SK-N-SH (cell line): ENCODE measurements at regions not wholly inside any gene's neighbourhood (a gene's known extent, or its start where the extent isn't known, plus 50 kb on each side); places are given as distances from the start of the nearest gene placed in this dataset.

Experiments
- CTCF ChIA-PET: fragments of 300-600, 350-600 bp; formaldehyde crosslinking; extraction: SDS; loops from one replicate; lab custom pipeline; 2021; lab: Yijun Ruan, JAX
- POLR2A ChIA-PET: fragments of 350-600 bp; sonication (Branson Sonifier 250); formaldehyde crosslinking; extraction: SDS; loops from one replicate; lab custom pipeline; 2020; ENCODE audit warnings: antibody characterized with exemption, inconsistent platforms; lab: Yijun Ruan, JAX
- DNase-seq: peaks from one replicate; pipeline ENCODE4 v3.0.0; 2012
- H2AFZ ChIP-seq: fragments of 200-600 bp; sonication (generic); 2 replicates; pipeline ENCODE4 v1.8.1; 2016; ENCODE audit warnings: antibody characterized with exemption, mild to moderate bottlenecking, low read depth
- H3F3A ChIP-seq: fragments of 200-600 bp; sonication (generic); replicated peaks from 2 replicates; pipeline ENCODE3; 2016; ENCODE audit warnings: antibody characterized with exemption, mild to moderate bottlenecking; ENCODE audit not compliant: insufficient read depth
- H3K27ac ChIP-seq, 2 experiments: fragments of 200-500 bp in 1 of 2; fragments of 200-600 bp in 1 of 2; sonication (Bioruptor generic) in 1 of 2; sonication (generic), shearing (Covaris generic) in 1 of 2; 2 replicates each; pipeline versions ENCODE4 v1.5.1 to v1.6.1; 2014 to 2016; ENCODE audit warnings: low read depth in 2 of 2, inconsistent platforms in 1 of 2, low read length in 1 of 2, mild to moderate bottlenecking in 1 of 2, mixed read lengths in 1 of 2
- H3K27me3 ChIP-seq: fragments of 200-600 bp; sonication (generic), shearing (Covaris generic); 2 replicates; pipeline ENCODE4 v1.6.1; 2016; ENCODE audit warnings: mixed run types; ENCODE audit not compliant: insufficient read depth
- H3K36me3 ChIP-seq, 2 experiments: fragments of 200-500 bp in 1 of 2; fragments of 200-600 bp in 1 of 2; sonication (Bioruptor generic) in 1 of 2; sonication (generic) in 1 of 2; replicated peaks in 1 of 2; 2 replicates each; pipeline versions ENCODE3 to v1.5.1; 2014 to 2016; ENCODE audit warnings: low read length in 1 of 2, mild to moderate bottlenecking in 1 of 2; ENCODE audit not compliant: insufficient read depth in 2 of 2, control insufficient read depth in 1 of 2
- H3K4me1 ChIP-seq, 2 experiments: fragments of 200-500 bp in 1 of 2; fragments of 200-600 bp in 1 of 2; sonication (Bioruptor generic) in 1 of 2; sonication (generic), shearing (Covaris generic) in 1 of 2; 2 replicates each; pipeline versions ENCODE4 v1.5.1 to v1.6.1; 2014 to 2016; ENCODE audit warnings: low read depth in 1 of 2, low read length in 1 of 2, mixed run types in 1 of 2; ENCODE audit not compliant: insufficient read depth in 2 of 2, control insufficient read depth in 1 of 2
- H3K4me2 ChIP-seq: fragments of 200-600 bp; sonication (generic), shearing (Covaris generic); 2 replicates; pipeline ENCODE4 v1.6.1; 2017; ENCODE audit warnings: mixed run types
- H3K4me3 ChIP-seq, 2 experiments: fragments of 200-500 bp in 1 of 2; fragments of 200-600 bp in 1 of 2; sonication (Bioruptor generic) in 1 of 2; sonication (generic), shearing (Covaris generic) in 1 of 2; 2 replicates each; pipeline versions ENCODE4 v1.5.1 to v1.8.1; 2014 to 2016; ENCODE audit warnings: low read depth in 2 of 2, inconsistent platforms in 1 of 2, low read length in 1 of 2, mild to moderate bottlenecking in 1 of 2, mixed read lengths in 1 of 2, moderate library complexity in 1 of 2
- H3K79me2 ChIP-seq: fragments of 200-600 bp; sonication (generic); 2 replicates; pipeline ENCODE4 v1.8.1; 2017; ENCODE audit warnings: mild to moderate bottlenecking; ENCODE audit not compliant: insufficient read depth
- H3K9ac ChIP-seq: fragments of 200-600 bp; sonication (generic); 2 replicates; pipeline ENCODE4 v1.6.1; 2017; ENCODE audit warnings: mixed run types
- H3K9me2 ChIP-seq: fragments of 200-600 bp; sonication (generic); 2 replicates; pipeline ENCODE4 v1.6.1; 2017; ENCODE audit warnings: mixed run types
- H3K9me3 ChIP-seq: fragments of 200-600 bp; sonication (generic); 2 replicates; pipeline ENCODE4 v1.6.1; 2017; ENCODE audit warnings: mixed run types, mild to moderate bottlenecking, moderate library complexity
- H4K20me1 ChIP-seq: fragments of 200-600 bp; sonication (generic); 2 replicates; pipeline ENCODE4 v1.6.1; 2017; ENCODE audit warnings: mild to moderate bottlenecking, mixed run types; ENCODE audit not compliant: insufficient read depth
- CTCF ChIP-seq: fragments of 200-600 bp; sonication (generic); IDR thresholded peaks from 2 replicates; pipeline ENCODE4 v1.6.1; 2017; ENCODE audit warnings: antibody characterized with exemption, mild to moderate bottlenecking, moderate library complexity
- EP300 ChIP-seq, 2 experiments: IDR thresholded peaks; 2 replicates each; pipeline versions ENCODE4 v1.4.0 to v1.6.1; 2012; ENCODE audit warnings: borderline replicate concordance in 1 of 2, low read depth in 1 of 2, low read length in 1 of 2
- FOXJ3 ChIP-seq: sonication (generic); formaldehyde crosslinking; IDR thresholded peaks from 2 replicates; pipeline ENCODE4 v1.5.1; 2020; ENCODE audit warnings: mild to moderate bottlenecking, missing genetic modification reagents
- JUND ChIP-seq: IDR thresholded peaks from 2 replicates; pipeline ENCODE4 v1.4.0; 2012
- MEF2A ChIP-seq: IDR thresholded peaks from 2 replicates; pipeline ENCODE4 v1.4.0; 2012; ENCODE audit warnings: low read depth, borderline replicate concordance
- PBX3 ChIP-seq: IDR thresholded peaks from 2 replicates; pipeline ENCODE4; 2012
- RCOR1 ChIP-seq: fragments of 150-350 bp; IDR thresholded peaks from 2 replicates; pipeline ENCODE4 v1.6.1; 2017; ENCODE audit warnings: antibody characterized with exemption, low read length
- REST ChIP-seq: IDR thresholded peaks from 2 replicates; pipeline ENCODE4 v1.6.1; 2012; ENCODE audit warnings: mild to moderate bottlenecking, low read depth, low read length, moderate library complexity
- SIN3A ChIP-seq: IDR thresholded peaks from 2 replicates; pipeline ENCODE4 v1.6.1; 2012; ENCODE audit warnings: low read depth, mild to moderate bottlenecking, low read length, moderate library complexity, borderline replicate concordance
- SMC3 ChIP-seq: IDR thresholded peaks from 2 replicates; pipeline ENCODE4 v1.6.1; 2012; ENCODE audit warnings: low read depth, low read length, improper control_type of control experiment
- USF1 ChIP-seq: IDR thresholded peaks from 2 replicates; pipeline ENCODE4 v1.4.0; 2012; ENCODE audit warnings: low read depth, borderline replicate concordance
- YY1 ChIP-seq: IDR thresholded peaks from 2 replicates; pipeline ENCODE4 v1.4.0; 2012; ENCODE audit warnings: low read depth, mild to moderate bottlenecking
- ZBTB33 ChIP-seq: IDR thresholded peaks from 2 replicates; pipeline ENCODE4 v1.4.0; 2012; ENCODE audit warnings: low read depth, borderline replicate concordance
- WGBS: methylation state at CpG from one replicate; pipeline ENCODE4 v1.1.6; 2017; ENCODE audit warnings: low lambda C conversion rate; 5-methylcytosine and 5-hydroxymethylcytosine counted together

- Histone ChIP-seq H3K4me2 (no peak overlapping the region), H3K4me3 (no peak overlapping the region), H3K9me2 (no peaks in the 10 kb centered on the region), H3K9ac (no peak overlapping the region), H4K20me1 (no peaks in the 10 kb centered on the region), H3F3A (peaks cover 3% of the 10 kb centered on the region), H3K9me3 (no peaks in the 10 kb centered on the region), H2AFZ (no peak overlapping the region), H3K4me1 (no peaks in the 10 kb centered on the region), H3K27ac (no peak overlapping the region), H3K79me2 (no peaks in the 10 kb centered on the region), H3K27me3 (no peaks in the 10 kb centered on the region), H3K36me3 (no peaks in the 10 kb centered on the region)
- ChIA-PET POLR2A (no interaction called here), CTCF (interaction anchor here (1.2 kb wide), 1 partner anchor 33 kb away, joined by 3 read pairs; no protein-coding TSS in a partner anchor)
- TF ChIP-seq FOXJ3 (CRISPR knock-in tag) (no peak), USF1 (no peak), EP300 (IDR thresholded peaks at IDR 0.05; ENCODE audit: borderline replicate concordance in 1 of 2, low read depth in 1 of 2, low read length in 1 of 2) (no peak), PBX3 (no peak), SMC3 (no peak), SIN3A (no peak), CTCF (no peak), REST (no peak), MEF2A (no peak), ZBTB33 (no peak), YY1 (no peak), RCOR1 (no peak), JUND (no peak)
- WGBS, result 90% methylated on average over 3 of the region's 3 CpGs
- no peak for DNase-seq
These were observed 459.1 kb downstream of the CDH2 start for GRCh38 chr18:27717816-27718215.
